ENCODE measurements at regions not wholly inside any gene's neighbourhood (a gene's known extent, or its start where the extent isn't known, plus 50 kb on each side); places are given as distances from the start of the nearest gene placed in this dataset.
"Not testable (repeated sequence)": the region's sequence is repeated elsewhere in the genome, so short reads cannot be mapped to it uniquely, and the experiment has no call there.

GRCh38 chr12:71299541-71300376 is 139.8 kb upstream of the LGR5 start:
- no peak for DNase-seq

GRCh38 chr12:71297930-71298329 is 140.1 kb upstream of the TSPAN8 start:
- DNase-seq: no peak

GRCh38 chr12:71295953-71296352 is 138.2 kb upstream of the TSPAN8 start:
- no peak for DNase-seq

DNA sequence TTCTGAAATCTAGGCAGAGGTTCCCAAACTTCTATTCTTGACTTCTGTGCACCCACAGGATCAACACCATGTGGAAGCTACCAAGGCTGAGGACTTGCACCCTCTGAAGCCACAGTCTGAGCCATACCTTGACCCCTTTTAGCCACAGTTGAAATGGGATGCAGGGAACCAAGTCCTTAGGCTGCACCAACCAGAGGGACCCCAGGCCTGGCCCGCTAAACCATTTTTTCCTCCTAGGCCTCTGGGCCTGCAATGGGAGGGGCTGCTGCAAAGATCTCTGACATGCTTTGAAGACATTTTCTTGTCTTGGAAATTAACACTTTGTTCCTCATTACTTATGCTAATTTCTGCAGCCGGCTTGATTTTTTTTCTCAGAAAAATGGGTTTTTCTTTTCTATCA is 133.9 kb upstream of the TSPAN8 start:
- DNase-seq: no peak

DNA sequence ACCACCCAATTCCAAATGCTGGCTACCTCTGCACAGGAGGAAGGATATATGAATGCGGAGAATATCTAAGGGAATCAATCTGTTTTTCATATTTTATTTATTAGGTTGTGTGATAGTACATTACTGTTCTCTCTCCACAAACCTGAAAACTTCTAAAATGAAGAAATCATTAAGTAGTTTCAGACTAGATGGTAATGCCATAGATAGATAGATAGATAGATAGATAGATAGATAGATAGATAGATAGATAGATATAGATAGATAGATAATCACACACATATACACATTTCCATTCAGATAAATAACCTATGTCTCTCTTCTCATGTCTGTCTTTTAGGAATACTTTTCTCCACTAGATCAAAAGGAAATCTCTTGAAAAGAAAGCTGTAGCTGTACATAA is 126.1 kb upstream of the TSPAN8 start:
- DNase-seq: no peak

DNA sequence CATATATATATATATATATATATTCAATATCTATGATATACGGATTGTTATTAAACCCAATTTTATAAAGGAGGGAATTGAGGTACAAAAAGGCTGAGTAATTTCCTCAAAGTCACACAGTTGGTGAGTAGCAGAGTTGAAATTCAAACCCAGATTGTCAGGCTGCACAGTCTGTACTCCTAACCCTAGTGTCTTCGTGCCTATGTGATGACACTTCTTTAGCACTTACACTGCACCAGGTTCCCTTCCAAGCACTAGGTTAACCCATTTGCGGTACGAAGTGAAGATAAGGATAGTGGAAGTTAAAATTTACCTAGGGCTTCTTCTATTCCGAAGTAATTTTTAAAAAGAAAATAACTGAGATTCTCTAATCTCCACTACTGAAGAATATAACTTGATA is 125.1 kb upstream of the TSPAN8 start:
- DNase-seq: no peak

GRCh38 chr12:71282020-71282419 is 124.2 kb upstream of the TSPAN8 start:
- DNase-seq: no peak

- no peak for DNase-seq
These were observed 123.6 kb upstream of the TSPAN8 start for GRCh38 chr12:71281425-71281824.

- no peak for DNase-seq
These were observed 120.1 kb upstream of the TSPAN8 start for GRCh38 chr12:71277866-71278265.

- DNase-seq: no peak
These were observed 118.7 kb upstream of the TSPAN8 start for GRCh38 chr12:71276541-71276940.

GRCh38 chr12:71270794-71271193 is 113.0 kb upstream of the TSPAN8 start:
- not testable (repeated sequence) for DNase-seq

DNA sequence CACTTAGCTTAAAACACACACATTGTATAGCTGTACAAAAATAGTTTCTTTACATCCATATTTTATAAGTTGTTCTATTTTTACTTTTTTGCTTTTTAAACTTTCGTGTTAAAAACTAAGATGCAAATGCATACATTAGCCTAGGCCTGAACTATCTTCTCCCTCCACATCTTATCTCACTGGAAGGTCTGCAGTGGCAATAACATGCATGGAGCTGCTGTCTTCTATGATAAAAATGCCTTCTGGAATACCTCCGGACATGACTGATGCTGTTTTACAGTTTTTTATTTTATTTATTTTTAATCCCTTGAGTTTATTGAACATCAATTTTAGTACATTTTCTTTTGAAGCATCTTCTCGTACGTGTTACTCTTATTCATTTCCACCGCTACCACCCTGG is 112.3 kb upstream of the TSPAN8 start:
- DNase-seq: no peak

- DNase-seq: no peak
These were observed 111.4 kb upstream of the TSPAN8 start for GRCh38 chr12:71269281-71269598.

- DNase-seq: no peak
These were observed 110.9 kb upstream of the TSPAN8 start for GRCh38 chr12:71268598-71269280.

GRCh38 chr12:71266606-71267005 is 108.8 kb upstream of the TSPAN8 start:
- DNase-seq: no peak

GRCh38 chr12:71265731-71266130 is 107.9 kb upstream of the TSPAN8 start:
- DNase-seq: not testable (repeated sequence)

GRCh38 chr12:71262466-71262865 is 104.7 kb upstream of the TSPAN8 start:
- no peak for DNase-seq

DNA sequence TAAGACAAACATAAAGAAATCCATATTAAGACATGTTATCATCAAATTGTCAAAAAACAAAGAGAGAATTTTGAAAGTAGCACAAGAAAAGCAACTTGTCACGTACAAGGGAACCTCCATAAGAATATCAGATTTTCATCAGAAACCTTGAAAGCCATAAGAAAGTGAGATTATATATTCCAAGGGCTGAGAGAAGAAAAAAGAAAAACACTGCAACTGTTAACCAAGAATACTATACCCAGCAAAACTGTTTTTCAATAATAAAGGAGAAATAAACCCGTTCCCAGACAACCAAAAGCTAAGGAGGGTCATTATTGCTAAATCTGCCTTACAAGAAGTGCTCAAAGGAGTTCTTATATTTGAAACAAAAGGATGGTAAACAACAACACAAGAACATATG is 94.7 kb upstream of the TSPAN8 start:
- DNase-seq: no peak

DNA sequence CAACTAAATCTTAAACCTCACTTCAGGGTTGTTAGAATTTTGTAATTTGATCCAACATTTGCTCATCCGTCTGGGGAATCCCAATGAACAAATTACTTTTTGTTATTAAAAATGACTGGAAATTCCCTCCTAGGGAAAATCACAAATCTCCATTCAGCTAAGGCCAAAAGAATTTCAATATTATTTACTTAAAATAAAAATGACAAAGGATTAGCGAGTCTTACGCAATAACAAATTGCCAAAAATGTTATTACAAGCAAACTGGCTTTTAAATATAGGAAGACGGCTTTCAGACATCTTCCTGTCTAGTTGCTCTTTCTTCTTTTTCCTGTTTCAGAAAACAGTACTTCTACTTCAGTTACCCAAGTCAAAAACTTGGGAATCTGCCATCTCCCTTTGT is 92.4 kb upstream of the TSPAN8 start:
- DNase-seq: no peak

GRCh38 chr12:71243370-71243769 is 85.6 kb upstream of the TSPAN8 start:
- no peak for DNase-seq

- DNase-seq: no peak
These were observed 84.7 kb upstream of the TSPAN8 start for GRCh38 chr12:71242511-71242910.

- no peak for DNase-seq
These were observed 83.1 kb upstream of the TSPAN8 start for GRCh38 chr12:71240946-71241345.

DNA sequence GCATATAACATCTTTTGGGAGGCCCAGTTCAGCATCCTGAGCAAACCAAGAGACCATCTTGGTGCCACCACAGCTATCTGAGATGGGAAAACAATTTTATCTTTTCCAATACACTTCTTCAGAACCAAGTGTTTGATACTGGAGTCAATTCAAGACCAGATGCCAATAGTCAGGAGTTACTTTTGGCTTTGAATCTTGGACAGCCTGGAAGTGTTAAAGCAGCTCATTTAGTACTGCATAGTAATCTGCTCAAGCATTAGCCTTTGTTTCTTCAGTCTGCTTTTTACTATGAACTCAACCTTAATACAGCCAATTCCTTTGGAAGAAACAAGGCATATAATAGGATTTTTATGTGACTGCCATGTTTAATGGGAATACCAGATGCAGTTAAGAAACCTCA is 81.9 kb upstream of the TSPAN8 start:
- no peak for DNase-seq

GRCh38 chr12:71237128-71237527 is 79.3 kb upstream of the TSPAN8 start:
- DNase-seq: no peak
